ENCODE measurements at regions not wholly inside any gene's neighbourhood (a gene's known extent, or its start where the extent isn't known, plus 50 kb on each side); places are given as distances from the start of the nearest gene placed in this dataset.

- TF ChIP-seq, protein P1, sequence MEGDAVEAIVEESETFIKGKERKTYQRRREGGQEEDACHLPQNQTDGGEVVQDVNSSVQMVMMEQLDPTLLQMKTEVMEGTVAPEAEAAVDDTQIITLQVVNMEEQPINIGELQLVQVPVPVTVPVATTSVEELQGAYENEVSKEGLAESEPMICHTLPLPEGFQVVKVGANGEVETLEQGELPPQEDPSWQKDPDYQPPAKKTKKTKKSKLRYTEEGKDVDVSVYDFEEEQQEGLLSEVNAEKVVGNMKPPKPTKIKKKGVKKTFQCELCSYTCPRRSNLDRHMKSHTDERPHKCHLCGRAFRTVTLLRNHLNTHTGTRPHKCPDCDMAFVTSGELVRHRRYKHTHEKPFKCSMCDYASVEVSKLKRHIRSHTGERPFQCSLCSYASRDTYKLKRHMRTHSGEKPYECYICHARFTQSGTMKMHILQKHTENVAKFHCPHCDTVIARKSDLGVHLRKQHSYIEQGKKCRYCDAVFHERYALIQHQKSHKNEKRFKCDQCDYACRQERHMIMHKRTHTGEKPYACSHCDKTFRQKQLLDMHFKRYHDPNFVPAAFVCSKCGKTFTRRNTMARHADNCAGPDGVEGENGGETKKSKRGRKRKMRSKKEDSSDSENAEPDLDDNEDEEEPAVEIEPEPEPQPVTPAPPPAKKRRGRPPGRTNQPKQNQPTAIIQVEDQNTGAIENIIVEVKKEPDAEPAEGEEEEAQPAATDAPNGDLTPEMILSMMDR (IDR thresholded peaks at IDR 0.05) = no peak
- TF ChIP-seq POLR2A (IDR thresholded peaks at IDR 0.05) (no peak), POLR2AphosphoS5 (IDR thresholded peaks at IDR 0.05) (no peak)
Observed at GRCh38 chr5:152288917-152289595, 116.0 kb downstream of the NMUR2 start.
